Skin of body (tissue), 2 donors: ENCODE measurements at regions not wholly inside any gene's neighbourhood (a gene's known extent, or its start where the extent isn't known, plus 50 kb on each side); places are given as distances from the start of the nearest gene placed in this dataset. TPM values are rescaled to one million over a fixed set of nuclear protein-coding genes. Genes with fewer than 3 reads are reported as not detected.
A peak's percentile ranks its signal among the peaks of the same experiment; 100 is the strongest.
"Not testable (repeated sequence)": the region's sequence is repeated elsewhere in the genome, so short reads cannot be mapped to it uniquely, and the experiment has no call there.

Experiments
- DNase-seq: peaks from one replicate; lab custom pipeline; 2025; lab: John Stamatoyannopoulos, UW
- small RNA-seq: library from RNA; depleted of rRNA; stranded (forward); fragments of <200 nt; gene quantifications from one replicate; pipeline ENCODE3, GENCODE V24; 2014; ENCODE audit warnings: low replicate concordance

DNA sequence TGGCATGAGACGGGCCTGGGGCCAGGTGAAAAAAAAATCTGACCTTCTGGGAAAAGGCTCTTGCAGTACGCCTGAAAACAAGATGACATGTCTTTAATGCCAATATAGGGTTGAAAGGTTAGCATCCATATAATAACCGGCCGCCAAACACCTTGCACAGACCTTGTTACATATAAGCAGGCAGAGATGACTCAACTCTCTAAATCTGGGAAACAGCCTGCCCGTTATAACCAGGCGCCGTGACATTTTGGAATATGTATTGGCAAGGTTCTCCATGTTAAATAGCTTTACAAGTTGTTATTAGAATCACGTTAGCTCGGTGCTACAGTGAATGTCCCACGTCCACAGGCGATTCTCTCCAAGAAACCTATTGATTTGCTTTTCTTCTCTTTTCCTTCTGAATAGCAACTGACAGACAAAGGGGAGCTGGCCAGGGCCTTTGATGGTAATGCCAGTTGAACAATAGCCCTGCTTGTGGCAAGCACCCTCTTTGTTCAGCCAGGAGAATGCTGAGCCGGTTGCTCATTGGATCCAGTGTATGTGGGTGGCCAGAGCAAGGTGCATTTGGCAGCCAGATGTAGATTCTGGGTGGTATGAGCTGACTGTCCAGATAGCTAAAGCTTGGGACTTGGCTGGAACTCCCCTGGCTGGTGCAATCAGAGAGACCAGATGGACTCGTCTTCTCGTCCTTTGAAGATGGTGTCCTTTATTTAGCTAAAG, 80.1 kb upstream of the AUTS2 start:
- DNase-seq = no peak

DNA sequence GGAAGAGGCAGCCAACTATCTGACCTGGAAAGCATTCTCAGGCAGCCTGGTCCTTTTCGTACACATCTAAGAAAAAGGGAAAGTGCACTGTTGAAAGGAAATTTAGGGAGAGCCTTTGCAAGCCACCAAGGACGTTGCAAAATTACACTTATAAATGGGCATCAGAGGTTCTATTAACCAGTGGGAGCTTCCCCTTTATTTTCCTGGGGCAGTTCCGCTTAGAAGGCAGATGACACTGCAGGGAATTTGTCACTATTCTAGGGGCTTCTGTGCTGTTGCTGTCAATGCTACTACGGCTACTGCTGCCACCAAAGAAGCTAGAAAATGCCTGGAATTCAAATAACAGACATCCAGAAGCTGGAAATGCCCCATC, 79.6 kb upstream of the AUTS2 start:
- no peak for DNase-seq

DNA sequence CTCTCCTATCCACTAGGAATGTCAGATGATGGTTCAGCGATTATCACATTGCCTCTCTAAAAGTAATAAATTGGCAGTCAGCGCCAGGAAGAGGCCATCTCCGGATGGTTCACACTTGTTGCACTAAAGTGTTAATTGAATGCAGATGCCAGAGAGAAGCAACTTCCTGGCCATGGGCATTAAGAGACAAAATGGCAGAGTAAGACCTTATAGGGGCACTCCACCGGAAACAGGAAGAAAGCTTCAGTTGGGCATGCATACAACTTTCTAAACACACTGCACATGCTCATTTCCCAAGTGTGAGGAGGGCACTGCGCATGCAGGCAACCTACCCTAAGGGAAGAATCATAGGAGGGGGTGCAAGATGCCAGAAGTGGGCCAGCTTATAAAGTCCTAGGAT, 71.7 kb upstream of the AUTS2 start:
- peak; percentile 5 for DNase-seq

DNA sequence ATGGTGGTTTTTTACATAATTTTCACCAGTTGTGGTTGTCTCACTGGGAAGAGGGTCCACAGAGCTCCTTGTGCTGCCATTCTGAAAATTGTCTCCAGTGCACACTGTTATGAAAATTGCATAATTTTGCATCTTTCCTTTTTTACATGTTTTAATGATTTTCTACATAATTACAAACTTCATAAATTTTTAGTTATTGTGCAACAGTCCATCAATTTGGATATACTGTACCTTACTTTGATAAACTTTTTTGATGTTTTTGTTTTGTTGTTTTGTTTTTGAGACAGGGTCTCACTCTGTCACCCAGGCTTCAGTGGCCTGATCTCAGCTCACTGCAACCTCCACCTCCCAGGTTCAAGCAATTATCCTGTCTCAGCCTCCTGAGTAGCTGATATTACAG, 70.6 kb upstream of the AUTS2 start:
- no peak for DNase-seq

DNA sequence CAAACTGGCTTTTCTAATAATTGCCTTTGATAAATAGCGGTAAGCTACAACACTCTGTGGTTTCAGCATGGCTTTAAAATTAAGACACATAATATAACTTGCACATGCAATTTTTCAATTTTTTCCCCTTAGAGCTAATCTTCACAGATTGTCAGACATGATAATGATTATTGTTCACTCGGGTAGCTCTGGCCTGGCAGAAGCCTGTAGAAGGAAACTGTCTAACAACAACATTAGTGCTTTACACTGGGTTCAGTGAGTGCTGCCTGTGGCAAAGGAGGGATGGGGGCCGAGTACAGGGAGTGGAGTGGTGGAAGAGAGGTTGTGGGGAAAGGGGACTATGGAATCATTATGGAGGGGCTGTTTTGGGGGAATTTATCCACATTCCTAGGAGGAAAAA, 67.2 kb upstream of the AUTS2 start:
- DNase-seq = no peak

DNA sequence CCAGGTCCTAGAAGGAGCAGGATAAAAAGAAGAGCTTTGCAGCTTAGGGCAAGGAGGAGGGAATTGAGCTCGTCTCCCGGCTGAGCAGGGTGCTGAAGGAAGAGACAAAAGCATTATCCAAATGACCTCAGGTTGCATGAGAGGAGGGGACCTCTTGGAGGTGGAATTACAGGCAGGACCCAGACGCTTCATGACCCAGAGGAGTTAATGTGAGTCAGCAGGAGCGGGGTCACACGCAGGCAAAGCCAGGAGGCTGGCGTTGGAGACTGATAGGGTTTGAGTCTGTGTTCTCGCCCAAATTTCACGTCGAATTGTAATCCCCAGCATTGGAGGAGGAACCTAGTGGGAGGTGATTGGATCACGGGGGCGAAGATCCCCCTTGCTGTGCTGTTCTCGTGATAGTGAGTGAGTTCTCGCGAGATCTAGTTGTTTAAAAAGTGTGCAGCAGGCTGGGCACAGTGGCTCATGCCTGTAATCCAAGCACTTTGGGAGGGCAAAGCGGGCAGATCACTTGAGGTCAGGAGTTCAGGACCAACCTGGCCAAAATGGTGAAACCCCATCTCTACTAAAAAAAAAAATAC, 63.7 kb upstream of the AUTS2 start:
- no peak for DNase-seq

DNA sequence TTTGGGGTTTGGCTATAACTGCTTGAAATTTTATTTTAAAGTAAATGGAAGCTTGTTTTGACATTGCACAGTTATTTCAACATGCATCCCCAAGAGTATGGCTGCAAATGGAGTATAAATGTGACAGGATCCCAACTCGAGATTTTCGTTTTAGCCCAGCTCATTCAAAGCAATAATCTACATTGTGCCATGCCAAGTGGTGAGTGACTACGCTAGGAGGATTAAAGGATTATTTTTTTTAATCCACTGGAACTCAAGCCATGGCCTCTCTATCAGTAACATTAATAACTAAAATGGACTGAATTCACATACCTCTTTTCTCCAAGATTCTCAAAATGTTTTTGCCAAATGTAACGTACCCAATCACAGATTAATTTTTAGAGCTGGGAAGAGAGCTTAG, 60.6 kb upstream of the AUTS2 start:
- DNase-seq = no peak

DNA sequence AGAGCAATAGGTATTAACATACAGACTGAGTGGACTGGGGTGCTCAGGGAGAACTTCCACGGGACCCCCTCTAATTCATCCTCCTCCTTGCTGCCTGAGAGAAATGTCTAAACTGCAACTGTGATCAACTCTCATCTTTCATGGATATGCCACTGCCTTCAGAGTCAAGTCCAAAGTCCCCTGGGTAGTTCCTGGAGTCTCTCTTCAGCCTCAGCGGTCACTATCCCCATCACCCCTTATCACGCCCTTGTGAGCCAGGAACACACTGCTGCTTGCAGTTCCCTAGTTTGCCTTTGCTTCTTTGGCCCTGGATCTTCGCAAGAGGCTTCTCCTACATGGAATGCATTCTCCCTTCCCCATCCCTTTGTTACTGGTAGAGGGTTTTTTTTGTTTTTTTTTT, 58.7 kb upstream of the AUTS2 start:
- DNase-seq = no peak

DNA sequence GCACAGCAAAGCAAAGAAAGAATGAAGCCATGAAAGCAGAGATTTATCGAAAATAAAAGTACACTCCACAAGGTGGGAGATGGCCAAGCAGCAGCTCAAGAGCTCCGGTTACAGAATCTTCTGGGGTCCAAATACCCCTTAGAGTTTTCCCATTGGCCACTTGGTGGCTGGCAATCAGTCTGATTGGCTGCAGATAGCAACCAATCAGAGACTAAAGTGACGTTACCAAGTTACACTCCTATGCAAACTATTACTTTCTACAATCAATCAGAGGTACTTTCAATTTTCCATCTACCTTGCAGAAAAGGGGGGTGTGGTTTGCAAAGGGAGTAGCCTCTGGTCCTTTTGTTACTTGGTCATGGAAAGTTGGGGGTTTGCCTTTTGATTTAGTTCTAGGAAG, 58.0 kb upstream of the AUTS2 start:
- no peak for DNase-seq

DNA sequence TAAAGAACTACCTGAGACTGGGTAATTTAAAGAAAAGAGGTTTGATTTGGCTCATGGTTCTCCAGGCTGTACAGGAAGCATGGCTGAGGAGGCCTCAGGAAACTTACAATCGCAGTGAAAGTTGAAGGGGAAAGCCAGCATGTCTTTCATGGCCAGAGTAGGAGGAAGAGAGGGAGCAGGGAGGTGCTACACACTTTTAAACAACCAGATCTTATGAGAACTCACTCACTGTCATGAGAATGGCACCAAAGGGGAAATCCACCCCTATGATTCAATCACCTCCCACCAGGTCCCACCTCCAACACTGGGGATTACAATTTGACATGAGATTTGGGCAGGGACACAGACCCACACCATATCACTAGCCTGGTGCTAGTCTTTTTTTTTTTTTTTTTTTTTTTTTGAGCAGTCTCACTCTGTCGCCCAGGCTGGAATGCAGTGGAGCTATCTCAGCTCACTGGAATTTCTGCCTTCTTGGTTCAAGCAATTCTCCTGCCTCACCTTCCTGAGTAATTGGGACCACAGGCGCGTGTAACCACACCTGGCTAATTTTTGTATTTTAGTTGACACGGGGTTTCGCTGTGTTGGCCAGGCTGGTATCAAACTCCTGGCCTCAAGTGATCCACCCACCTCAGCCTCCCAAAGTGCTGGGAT, 56.4 kb upstream of the AUTS2 start:
- DNase-seq = not testable (repeated sequence)

DNA sequence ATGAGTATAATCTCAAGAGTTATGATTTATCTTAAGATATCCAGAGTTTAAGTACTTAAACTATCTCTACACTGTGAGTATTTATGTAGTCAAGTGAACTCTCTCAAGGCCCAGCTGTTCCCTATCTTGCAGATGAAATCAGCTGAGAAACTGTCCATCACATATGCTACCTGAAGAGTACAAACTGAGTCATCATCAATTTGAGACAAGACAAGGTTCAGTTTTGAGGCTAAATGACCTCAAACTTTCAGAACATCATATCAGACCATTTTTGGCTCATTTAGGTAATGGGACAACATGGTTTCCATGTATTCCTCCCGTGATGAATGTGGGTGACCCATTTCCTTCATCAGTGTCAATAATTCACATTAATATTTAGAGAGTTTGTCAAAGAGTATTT, 53.1 kb upstream of the AUTS2 start:
- DNase-seq = no peak

Small RNA genes lying in the stretch of these regions (small RNA-seq; reads per million reads assigned to genes)
- gene MTATP6P21 = not detected
- gene RF00019 = not detected
- gene RNA5SP231 = not detected
- not detected for gene RNU6-229P
- not detected for gene RNU6-832P
